Skeletal muscle tissue (tissue), 3 donors: ENCODE measurements at regions not wholly inside any gene's neighbourhood (a gene's known extent, or its start where the extent isn't known, plus 50 kb on each side); places are given as distances from the start of the nearest gene placed in this dataset.
"Not testable (repeated sequence)": the region's sequence is repeated elsewhere in the genome, so short reads cannot be mapped to it uniquely, and the experiment has no call there.

ENCODE experiments used
- H3K27ac ChIP-seq: one replicate; pipeline ENCODE4 v1.7.0; 2013; ENCODE audit warnings: mild to moderate bottlenecking, low read depth, low read length, inconsistent platforms
- H3K27me3 ChIP-seq, 3 donors: one replicate each; pipeline ENCODE4 v1.7.0; 2013; ENCODE audit warnings: low read length in 3 of 3; ENCODE audit not compliant: control insufficient read depth in 3 of 3, insufficient read depth in 3 of 3
- H3K36me3 ChIP-seq, 3 donors: one replicate each; pipeline ENCODE4 v1.7.0; 2013; ENCODE audit warnings: low read length in 3 of 3; ENCODE audit not compliant: control insufficient read depth in 3 of 3, insufficient read depth in 3 of 3
- H3K4me1 ChIP-seq, 3 donors: one replicate each; pipeline ENCODE4 v1.7.0; 2013; ENCODE audit warnings: low read length in 3 of 3, mild to moderate bottlenecking in 3 of 3; ENCODE audit not compliant: control insufficient read depth in 3 of 3, insufficient read depth in 3 of 3
- H3K4me3 ChIP-seq, 3 donors: one replicate each; pipeline ENCODE4 v1.7.0; 2013; ENCODE audit warnings: low read length in 3 of 3
- H3K9ac ChIP-seq, 3 donors: one replicate each; pipeline ENCODE4 v1.7.0; 2013; ENCODE audit warnings: low read length in 3 of 3, mild to moderate bottlenecking in 3 of 3, moderate library complexity in 2 of 3, low read depth in 1 of 3
- H3K9me3 ChIP-seq, 3 donors: one replicate each; pipeline ENCODE4 v1.7.0; 2013; ENCODE audit warnings: low read length in 3 of 3; ENCODE audit not compliant: control insufficient read depth in 3 of 3
- donor health status: Osteomylitis.

- Histone ChIP-seq H3K9ac (no peak overlapping the region), H3K36me3 (no peaks in the 10 kb centered on the region), H3K27ac (no peak overlapping the region), H3K9me3 (no peaks in the 10 kb centered on the region), H3K4me3 (no peak overlapping the region), H3K4me1 (peaks cover 0 to 4% (median 0%) of the 10 kb centered on the region in 3 donors), H3K27me3 (no peaks in the 10 kb centered on the region)
Measured at GRCh38 chr4:23441530-23442069, 448.2 kb downstream of the PPARGC1A start.

GRCh38 chr4:23438764-23439163 lies 451.1 kb downstream of the PPARGC1A start:
- H3K9me3 ChIP-seq, result no peaks in the 10 kb centered on the region
- no peaks in the 10 kb centered on the region for H3K36me3 ChIP-seq
- no peak overlapping the region for H3K9ac ChIP-seq
- H3K4me1 ChIP-seq, result peaks cover 0 to 4% (median 0%) of the 10 kb centered on the region in 3 donors
- H3K27me3 ChIP-seq, result no peaks in the 10 kb centered on the region
- no peak overlapping the region for H3K4me3 ChIP-seq
- H3K27ac ChIP-seq, result no peak overlapping the region

GRCh38 chr4:23429497-23429896 lies 460.4 kb downstream of the PPARGC1A start:
- H3K27ac ChIP-seq, result no peak overlapping the region

GRCh38 chr4:23425570-23425969 lies 464.3 kb downstream of the PPARGC1A start:
- no peaks in the 10 kb centered on the region for H3K36me3 ChIP-seq
- no peak overlapping the region for H3K4me3 ChIP-seq
- no peaks in the 10 kb centered on the region for H3K27me3 ChIP-seq
- peaks cover 0 to 3% (median 0%) of the 10 kb centered on the region in 3 donors for H3K4me1 ChIP-seq
- no peak overlapping the region for H3K27ac ChIP-seq
- H3K9me3 ChIP-seq, result no peaks in the 10 kb centered on the region
- no peak overlapping the region for H3K9ac ChIP-seq

More at GRCh38 chr4:23429497-23429896, 460.4 kb downstream of the PPARGC1A start:
- H3K27me3 ChIP-seq, result no peaks in the 10 kb centered on the region
- H3K9ac ChIP-seq, result no peak overlapping the region
- no peaks in the 10 kb centered on the region for H3K9me3 ChIP-seq
- H3K4me1 ChIP-seq, result peaks cover 0 to 3% (median 0%) of the 10 kb centered on the region in 3 donors
- H3K36me3 ChIP-seq, result no peaks in the 10 kb centered on the region
- H3K4me3 ChIP-seq, result no peak overlapping the region

GRCh38 chr4:23423540-23423939 lies 466.3 kb downstream of the PPARGC1A start:
- H3K36me3 ChIP-seq, result no peaks in the 10 kb centered on the region
- H3K9me3 ChIP-seq, result no peaks in the 10 kb centered on the region
- H3K4me1 ChIP-seq, result peaks cover 0 to 3% (median 0%) of the 10 kb centered on the region in 3 donors
- H3K27ac ChIP-seq, result no peak overlapping the region
- no peak overlapping the region for H3K4me3 ChIP-seq
- no peaks in the 10 kb centered on the region for H3K27me3 ChIP-seq
- no peak overlapping the region for H3K9ac ChIP-seq

GRCh38 chr4:23422878-23423277 lies 467.0 kb downstream of the PPARGC1A start:
- H3K4me1 ChIP-seq, result peaks cover 0 to 3% (median 0%) of the 10 kb centered on the region in 3 donors
- H3K36me3 ChIP-seq, result no peaks in the 10 kb centered on the region
- H3K9me3 ChIP-seq, result no peaks in the 10 kb centered on the region
- H3K27ac ChIP-seq, result no peak overlapping the region
- H3K27me3 ChIP-seq, result no peaks in the 10 kb centered on the region
- H3K4me3 ChIP-seq, result no peak overlapping the region
- no peak overlapping the region for H3K9ac ChIP-seq

GRCh38 chr4:23413631-23414030 lies 476.2 kb downstream of the PPARGC1A start:
- Histone ChIP-seq H3K4me3 (no peak overlapping the region), H3K9me3 (no peaks in the 10 kb centered on the region), H3K9ac (no peak overlapping the region), H3K27ac (no peak overlapping the region), H3K4me1 (peaks cover 0 to 5% (median 0%) of the 10 kb centered on the region in 3 donors), H3K27me3 (no peaks in the 10 kb centered on the region), H3K36me3 (no peaks in the 10 kb centered on the region)

GRCh38 chr4:23412701-23413100 lies 477.1 kb downstream of the PPARGC1A start:
- Histone ChIP-seq H3K27ac (no peak overlapping the region), H3K9ac (no peak overlapping the region), H3K4me1 (peaks cover 0 to 8% (median 0%) of the 10 kb centered on the region in 3 donors), H3K4me3 (no peak overlapping the region), H3K27me3 (no peaks in the 10 kb centered on the region), H3K36me3 (no peaks in the 10 kb centered on the region), H3K9me3 (no peaks in the 10 kb centered on the region)

GRCh38 chr4:23408913-23409312 lies 480.9 kb downstream of the PPARGC1A start:
- H3K27me3 ChIP-seq, H3K4me3 ChIP-seq, H3K36me3 ChIP-seq, H3K27ac ChIP-seq, H3K9me3 ChIP-seq, H3K9ac ChIP-seq, H3K4me1 ChIP-seq: not testable (repeated sequence)

- H3K27ac ChIP-seq, result no peak overlapping the region
Measured at GRCh38 chr4:23401572-23401971, 488.3 kb downstream of the PPARGC1A start.

More at GRCh38 chr4:23401572-23401971, 488.3 kb downstream of the PPARGC1A start:
- Histone ChIP-seq H3K36me3 (no peaks in the 10 kb centered on the region), H3K4me3 (no peak overlapping the region), H3K4me1 (no peaks in the 10 kb centered on the region), H3K9ac (no peak overlapping the region), H3K9me3 (peaks cover 0 to 3% (median 0%) of the 10 kb centered on the region in 3 donors), H3K27me3 (no peaks in the 10 kb centered on the region)
